ENCODE measurements at regions not wholly inside any gene's neighbourhood (a gene's known extent, or its start where the extent isn't known, plus 50 kb on each side); places are given as distances from the start of the nearest gene placed in this dataset.
"Not testable (repeated sequence)": the region's sequence is repeated elsewhere in the genome, so short reads cannot be mapped to it uniquely, and the experiment has no call there.

DNA sequence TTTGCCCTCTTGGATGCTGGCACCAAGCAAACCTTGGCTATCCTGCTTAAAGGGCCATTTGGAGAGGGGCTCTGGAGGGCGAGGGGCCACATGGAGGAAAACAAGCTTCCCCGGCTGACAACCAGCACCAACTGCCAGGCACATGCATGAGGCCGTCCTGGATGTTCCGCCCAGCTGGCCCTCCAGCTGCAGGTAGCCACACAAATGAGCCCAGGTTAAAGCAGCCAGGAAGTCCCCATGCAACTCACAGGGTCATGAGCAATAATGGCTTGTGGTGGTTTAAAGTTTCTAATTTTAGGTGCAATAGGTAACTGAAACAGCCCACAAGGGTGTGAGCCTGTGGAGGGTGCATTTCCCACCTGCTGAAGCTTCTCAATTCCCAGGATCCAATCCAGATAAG is 88.6 kb upstream of the FAM90A1 start:
- TF ChIP-seq CEBPB (IDR thresholded peaks at IDR 0.05); REST (IDR thresholded peaks at IDR 0.05); POLR2A (IDR thresholded peaks at IDR 0.05; ENCODE audit: low read length); JUNB (IDR thresholded peaks at IDR 0.05); RCOR1 (IDR thresholded peaks at IDR 0.05; ENCODE audit: low read depth, low read length); MYC (IDR thresholded peaks at IDR 0.05; ENCODE audit: borderline replicate concordance, low read length); KDM1A (IDR thresholded peaks at IDR 0.05; ENCODE audit: low read depth); EP300 (IDR thresholded peaks at IDR 0.05); RAD21 (conservative IDR thresholded peaks at IDR 0.05 in 1 of 2, IDR thresholded peaks at IDR 0.05 in 1 of 2); FOSL2 (IDR thresholded peaks at IDR 0.05); FOSL2 (CRISPR knock-in tag; IDR thresholded peaks at IDR 0.05); ELK1 (IDR thresholded peaks at IDR 0.05; ENCODE audit: low read depth, low read length); ZSCAN20 (CRISPR knock-in tag; IDR thresholded peaks at IDR 0.05): not testable (repeated sequence)
- TF ChIP-seq, protein P1, sequence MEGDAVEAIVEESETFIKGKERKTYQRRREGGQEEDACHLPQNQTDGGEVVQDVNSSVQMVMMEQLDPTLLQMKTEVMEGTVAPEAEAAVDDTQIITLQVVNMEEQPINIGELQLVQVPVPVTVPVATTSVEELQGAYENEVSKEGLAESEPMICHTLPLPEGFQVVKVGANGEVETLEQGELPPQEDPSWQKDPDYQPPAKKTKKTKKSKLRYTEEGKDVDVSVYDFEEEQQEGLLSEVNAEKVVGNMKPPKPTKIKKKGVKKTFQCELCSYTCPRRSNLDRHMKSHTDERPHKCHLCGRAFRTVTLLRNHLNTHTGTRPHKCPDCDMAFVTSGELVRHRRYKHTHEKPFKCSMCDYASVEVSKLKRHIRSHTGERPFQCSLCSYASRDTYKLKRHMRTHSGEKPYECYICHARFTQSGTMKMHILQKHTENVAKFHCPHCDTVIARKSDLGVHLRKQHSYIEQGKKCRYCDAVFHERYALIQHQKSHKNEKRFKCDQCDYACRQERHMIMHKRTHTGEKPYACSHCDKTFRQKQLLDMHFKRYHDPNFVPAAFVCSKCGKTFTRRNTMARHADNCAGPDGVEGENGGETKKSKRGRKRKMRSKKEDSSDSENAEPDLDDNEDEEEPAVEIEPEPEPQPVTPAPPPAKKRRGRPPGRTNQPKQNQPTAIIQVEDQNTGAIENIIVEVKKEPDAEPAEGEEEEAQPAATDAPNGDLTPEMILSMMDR (IDR thresholded peaks at IDR 0.05) = not testable (repeated sequence)
